SK-N-SH treated with all-trans-retinoic acid at 6 μM for 48 hours (cell line): ENCODE measurements at regions not wholly inside any gene's neighbourhood (a gene's known extent, or its start where the extent isn't known, plus 50 kb on each side); places are given as distances from the start of the nearest gene placed in this dataset.

Experiments used
- ZC3H10 ChIP-seq: fragments of 250-450 bp; sonication (Bioruptor Pico); IDR thresholded peaks from 2 replicates; pipeline ENCODE4 v1.5.1; 2021; ENCODE audit warnings: mild to moderate bottlenecking, moderate library complexity
- ZFP30 ChIP-seq: fragments of 450-650 bp; formaldehyde crosslinking; IDR thresholded peaks from 2 replicates; pipeline ENCODE4 v1.5.0; 2022; ENCODE audit warnings: mild to moderate bottlenecking, moderate library complexity
- ZNF70 ChIP-seq: fragments of 450-650 bp; formaldehyde crosslinking; IDR thresholded peaks from 2 replicates; pipeline ENCODE4 v1.5.0; 2020; ENCODE audit warnings: mild to moderate bottlenecking, moderate library complexity

GRCh38 chr5:87650284-87650683, 237.6 kb upstream of the CCNH start:
- no peak for TF ChIP-seq ZC3H10 (CRISPR knock-in tag)
- TF ChIP-seq ZFP30 (CRISPR knock-in tag), result no peak
- TF ChIP-seq ZNF70 (CRISPR knock-in tag), result no peak
